ENCODE measurements at regions not wholly inside any gene's neighbourhood (a gene's known extent, or its start where the extent isn't known, plus 50 kb on each side); places are given as distances from the start of the nearest gene placed in this dataset.

DNA sequence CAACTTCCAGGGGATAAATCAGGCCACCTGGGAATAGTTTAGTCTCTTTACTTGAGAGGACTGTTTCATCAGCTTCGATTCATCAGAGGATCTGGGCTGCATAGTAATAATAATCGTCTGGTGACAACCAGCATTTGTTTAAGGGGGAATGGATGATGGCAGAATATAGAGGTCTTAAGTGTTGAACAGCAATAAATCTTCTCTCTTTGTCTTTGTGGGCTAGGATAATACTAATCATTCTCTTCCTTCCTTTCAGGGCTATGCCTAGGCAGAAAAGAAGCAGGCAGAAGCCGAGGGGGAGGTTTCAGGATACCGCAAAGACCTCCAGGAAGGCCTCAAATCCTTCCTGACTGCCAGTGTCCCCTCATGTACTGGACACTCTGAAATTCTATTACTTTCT, 150.4 kb upstream of the GAREM1 start:
- Histone ChIP-seq H3K4me3 (no peak overlapping the region), H3K36me3 (no peaks in the 10 kb centered on the region), H3K27me3 (no peaks in the 10 kb centered on the region), H3K9me3 (no peaks in the 10 kb centered on the region)
- DNase-seq = no peak

DNA sequence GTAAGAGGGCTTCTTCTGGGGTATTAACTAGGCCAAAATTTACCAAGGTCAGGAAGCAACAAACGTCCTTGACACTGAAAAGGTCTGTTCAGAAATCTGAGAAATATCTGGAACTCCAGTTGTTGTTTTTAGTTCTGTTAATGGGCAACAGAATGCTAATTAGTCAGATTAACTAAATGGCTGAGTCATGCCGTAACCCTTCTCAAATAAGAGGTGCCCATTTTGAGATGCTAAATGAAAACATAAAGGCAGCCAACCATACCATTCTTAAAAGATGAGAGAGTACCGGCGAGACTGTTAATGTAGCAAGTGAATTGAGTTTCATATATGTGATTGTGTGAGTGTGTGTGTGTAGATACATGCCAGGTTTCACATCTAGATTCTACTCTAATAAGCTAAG, 147.9 kb upstream of the GAREM1 start:
- H3K27me3 ChIP-seq = no peaks in the 10 kb centered on the region
- no peak overlapping the region for H3K4me3 ChIP-seq
- no peaks in the 10 kb centered on the region for H3K36me3 ChIP-seq
- H3K9me3 ChIP-seq = no peaks in the 10 kb centered on the region
- DNase-seq = no peak

DNA sequence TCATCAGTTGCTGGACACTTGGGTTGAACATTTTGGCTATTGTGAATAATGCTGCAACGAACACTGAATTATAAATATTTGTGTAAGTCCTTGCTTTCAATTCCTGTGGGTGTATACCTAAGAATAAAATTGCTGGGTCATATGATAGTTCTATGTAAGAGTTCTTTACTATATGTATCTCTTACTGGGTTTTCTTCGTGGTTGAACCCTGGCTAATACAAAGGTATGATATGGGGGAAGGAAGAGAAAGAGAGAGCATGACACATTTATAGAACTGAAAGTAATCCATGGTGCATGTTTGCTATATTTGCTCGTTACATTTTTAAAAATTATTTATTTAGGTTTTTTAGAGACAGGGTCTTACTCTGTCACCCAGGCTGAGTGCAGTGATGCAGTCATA, 143.1 kb upstream of the GAREM1 start:
- H3K4me3 ChIP-seq = no peak overlapping the region
- DNase-seq = no peak
- no peaks in the 10 kb centered on the region for H3K36me3 ChIP-seq
- no peaks in the 10 kb centered on the region for H3K9me3 ChIP-seq
- H3K27me3 ChIP-seq = no peaks in the 10 kb centered on the region

DNA sequence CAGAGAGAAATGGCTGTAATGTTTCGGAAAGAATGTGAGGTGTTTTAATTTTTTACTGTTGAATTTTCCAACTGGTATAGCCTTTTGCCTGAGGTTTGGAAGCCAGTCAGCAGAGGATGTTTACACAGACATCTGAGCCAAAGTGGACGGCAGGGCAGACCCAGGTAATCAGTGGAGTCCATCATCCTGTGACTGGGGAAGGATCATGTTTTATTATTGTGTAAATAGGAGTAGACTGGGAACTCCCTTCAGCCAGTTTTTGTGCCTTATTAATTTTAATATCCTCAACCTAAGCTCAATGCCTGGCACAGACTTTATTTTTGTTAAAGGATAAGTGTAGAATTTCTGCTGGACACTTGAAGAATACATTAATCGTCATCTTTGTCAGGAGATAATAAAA, 142.0 kb upstream of the GAREM1 start:
- H3K9me3 ChIP-seq = no peaks in the 10 kb centered on the region
- DNase-seq = no peak

DNA sequence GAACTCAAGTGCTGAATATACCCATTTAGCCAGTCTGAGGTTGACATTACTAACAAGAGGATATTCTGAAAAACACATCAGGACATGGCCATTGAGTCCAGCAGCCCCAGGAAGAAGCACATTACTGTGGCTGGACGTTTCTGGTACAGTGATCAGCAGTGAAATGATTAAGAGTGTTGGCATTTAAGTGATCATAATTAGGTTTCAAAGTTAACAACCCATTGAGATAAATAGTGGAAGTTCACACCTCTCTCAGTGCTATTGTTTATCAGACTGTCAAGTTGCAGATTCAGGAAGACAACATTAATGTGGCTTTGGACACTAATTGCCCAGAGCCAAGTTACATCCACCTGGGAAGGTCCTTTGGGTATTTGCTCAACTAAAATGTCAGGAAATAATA, 139.5 kb upstream of the GAREM1 start:
- Histone ChIP-seq H3K27me3 (no peaks in the 10 kb centered on the region), H3K9me3 (no peaks in the 10 kb centered on the region)
- no peak for DNase-seq

More for the DNA sequence above, 142.0 kb upstream of the GAREM1 start:
- H3K27me3 ChIP-seq = no peaks in the 10 kb centered on the region
- no peak overlapping the region for H3K4me3 ChIP-seq
- H3K36me3 ChIP-seq = no peaks in the 10 kb centered on the region

DNA sequence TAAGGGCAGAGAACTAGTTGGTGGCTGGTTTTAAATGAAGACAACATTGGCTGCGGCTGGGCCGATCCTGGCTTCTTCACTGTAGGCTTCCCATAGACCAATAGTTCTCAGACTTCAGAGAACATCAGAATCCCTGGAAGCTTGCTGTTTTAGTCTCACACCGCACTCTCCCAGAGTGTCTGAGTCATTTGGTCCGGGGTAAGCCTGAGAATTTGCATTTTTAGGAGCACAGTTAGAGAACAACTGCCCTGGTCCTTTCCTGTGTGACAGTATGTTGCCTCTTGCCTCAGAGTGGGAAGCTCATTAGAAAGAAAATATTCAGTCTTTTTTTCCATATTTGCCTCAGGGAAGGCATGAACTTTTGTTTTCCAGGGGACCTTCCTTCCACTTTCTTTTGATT, 137.1 kb upstream of the GAREM1 start:
- H3K36me3 ChIP-seq = no peaks in the 10 kb centered on the region
- H3K9me3 ChIP-seq = no peaks in the 10 kb centered on the region
- no peak overlapping the region for H3K4me3 ChIP-seq
- no peak for DNase-seq
- H3K27me3 ChIP-seq = no peaks in the 10 kb centered on the region

More for the DNA sequence above, 139.5 kb upstream of the GAREM1 start:
- no peaks in the 10 kb centered on the region for H3K36me3 ChIP-seq
- H3K4me3 ChIP-seq = no peak overlapping the region

DNA sequence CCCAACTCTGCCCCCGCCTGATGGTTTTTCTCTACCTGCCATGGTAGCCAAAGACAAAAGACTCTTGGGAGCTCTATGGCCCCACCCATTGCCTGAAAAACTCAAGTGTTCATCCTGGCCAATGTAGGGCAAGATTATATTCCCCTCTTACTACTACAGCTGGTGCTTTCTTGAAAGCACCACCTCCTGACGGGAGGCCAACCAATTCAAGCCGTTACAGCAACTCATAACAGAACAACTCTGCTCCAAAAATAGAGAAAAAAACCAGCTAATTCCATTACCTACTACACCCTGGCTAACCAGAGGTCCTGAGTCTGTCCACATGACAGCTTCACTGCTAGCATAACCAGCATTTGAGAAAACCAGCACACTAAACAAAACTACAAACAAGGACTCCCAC, 127.5 kb upstream of the GAREM1 start:
- Histone ChIP-seq H3K9me3 (no peaks in the 10 kb centered on the region), H3K36me3 (no peaks in the 10 kb centered on the region), H3K4me3 (no peak overlapping the region), H3K27me3 (no peaks in the 10 kb centered on the region)
- DNase-seq = no peak

DNA sequence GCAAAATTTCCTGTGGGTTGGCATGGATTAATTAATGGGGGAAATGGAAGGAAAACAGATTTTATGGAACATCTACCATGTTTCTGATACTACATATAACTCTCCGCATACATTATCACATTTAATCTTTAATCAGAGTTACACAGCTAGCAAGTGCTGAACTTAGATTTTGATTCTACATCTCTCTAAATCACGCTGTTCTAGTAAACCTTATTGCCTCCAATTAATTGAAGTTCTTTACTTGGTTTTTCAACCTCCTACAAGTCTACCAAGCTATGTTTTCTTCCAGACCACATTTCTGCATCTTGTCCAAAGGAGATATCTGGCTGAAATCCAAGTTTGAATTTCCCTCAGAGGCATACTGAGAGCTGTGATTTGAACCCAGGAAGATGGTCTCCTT, 125.8 kb upstream of the GAREM1 start:
- Histone ChIP-seq H3K36me3 (no peaks in the 10 kb centered on the region), H3K27me3 (no peaks in the 10 kb centered on the region), H3K4me3 (no peak overlapping the region), H3K9me3 (no peaks in the 10 kb centered on the region)
- no peak for DNase-seq

DNA sequence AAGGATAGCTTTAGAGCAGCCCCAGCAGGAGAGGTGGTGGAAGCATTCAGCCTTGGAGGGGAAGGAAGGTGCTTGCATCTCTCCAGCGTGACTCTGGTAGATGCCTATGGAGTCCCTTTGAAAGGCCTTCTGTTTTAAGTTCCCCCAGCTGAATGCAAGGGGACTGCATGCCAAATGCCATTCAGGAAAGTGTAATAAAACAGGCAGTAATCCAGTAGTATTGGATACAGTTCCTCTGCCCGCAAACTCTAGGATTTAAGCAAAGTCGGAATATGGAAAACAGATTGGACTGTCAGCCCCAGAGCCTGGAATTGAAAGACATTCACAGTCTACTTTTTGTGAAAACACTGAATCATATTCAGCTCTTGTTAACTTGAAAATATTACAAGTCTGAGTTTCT, 125.2 kb upstream of the GAREM1 start:
- Histone ChIP-seq H3K27me3 (no peaks in the 10 kb centered on the region), H3K4me3 (no peak overlapping the region), H3K9me3 (no peaks in the 10 kb centered on the region), H3K36me3 (no peaks in the 10 kb centered on the region)
- DNase-seq = no peak

DNA sequence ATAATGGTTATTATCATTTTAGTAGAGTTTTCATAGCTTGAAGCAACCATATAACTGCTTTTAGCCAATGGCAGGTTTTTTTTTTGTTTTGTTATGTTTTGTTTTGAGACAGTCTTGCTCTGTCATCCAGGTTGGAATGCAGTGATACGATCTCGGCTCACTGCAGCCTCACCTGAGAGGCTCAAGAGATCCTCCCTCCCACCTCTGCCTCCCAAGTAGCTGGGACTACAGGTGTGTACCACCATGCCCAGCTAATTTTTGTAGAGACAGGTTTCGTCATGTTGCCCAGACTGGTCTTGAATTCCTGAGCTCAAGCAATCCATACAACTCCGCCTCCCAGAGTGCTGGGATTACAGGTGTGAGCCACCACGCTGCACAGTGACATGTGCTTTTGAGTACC, 117.5 kb upstream of the GAREM1 start:
- no peaks in the 10 kb centered on the region for H3K36me3 ChIP-seq
- no peaks in the 10 kb centered on the region for H3K27me3 ChIP-seq

DNA sequence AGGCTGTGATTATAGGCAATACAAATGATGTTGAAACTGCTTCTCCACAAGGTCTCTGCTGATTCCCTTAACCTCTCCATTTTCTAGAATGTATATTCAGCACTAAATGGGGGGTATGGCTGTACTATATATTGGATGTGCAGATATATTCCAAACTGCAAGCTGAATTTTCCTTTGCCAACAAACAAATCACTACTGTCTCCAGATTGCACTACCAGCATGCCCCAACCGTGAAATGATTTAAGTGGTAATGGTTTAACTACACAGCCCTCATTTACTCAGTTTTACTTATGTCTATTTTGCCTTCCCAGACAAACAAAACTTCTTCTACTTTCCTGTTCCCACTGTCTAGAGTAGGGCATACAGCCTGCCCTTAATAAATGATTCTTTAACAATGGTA, 112.7 kb upstream of the GAREM1 start:
- H3K36me3 ChIP-seq = no peaks in the 10 kb centered on the region
- H3K9me3 ChIP-seq = no peaks in the 10 kb centered on the region
- no peaks in the 10 kb centered on the region for H3K27me3 ChIP-seq
- no peak for DNase-seq
- H3K4me3 ChIP-seq = no peak overlapping the region

More for the DNA sequence above, 117.5 kb upstream of the GAREM1 start:
- H3K4me3 ChIP-seq = no peak overlapping the region
- no peak for DNase-seq
- no peaks in the 10 kb centered on the region for H3K9me3 ChIP-seq

DNA sequence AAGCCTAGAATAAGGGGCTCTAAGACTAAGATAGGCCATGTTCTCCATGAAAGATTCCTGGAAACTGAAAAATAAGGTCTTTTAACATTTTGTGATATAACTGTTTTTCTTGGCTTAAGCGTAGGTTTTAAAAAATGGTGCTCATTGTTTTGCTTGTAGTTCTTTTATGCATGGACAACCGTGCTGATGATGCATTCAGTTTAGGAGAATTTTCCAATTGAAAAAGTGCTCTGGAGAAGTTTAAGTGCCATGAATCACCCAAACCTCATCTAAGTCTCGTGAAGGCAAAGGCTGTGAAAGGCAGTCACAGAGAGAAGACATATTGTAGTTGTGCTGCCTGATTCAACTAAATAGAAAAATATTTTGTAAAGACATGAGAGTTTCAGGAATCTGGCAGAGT, 111.8 kb upstream of the GAREM1 start:
- Histone ChIP-seq H3K9me3 (no peaks in the 10 kb centered on the region), H3K4me3 (no peak overlapping the region)
- DNase-seq = no peak

DNA sequence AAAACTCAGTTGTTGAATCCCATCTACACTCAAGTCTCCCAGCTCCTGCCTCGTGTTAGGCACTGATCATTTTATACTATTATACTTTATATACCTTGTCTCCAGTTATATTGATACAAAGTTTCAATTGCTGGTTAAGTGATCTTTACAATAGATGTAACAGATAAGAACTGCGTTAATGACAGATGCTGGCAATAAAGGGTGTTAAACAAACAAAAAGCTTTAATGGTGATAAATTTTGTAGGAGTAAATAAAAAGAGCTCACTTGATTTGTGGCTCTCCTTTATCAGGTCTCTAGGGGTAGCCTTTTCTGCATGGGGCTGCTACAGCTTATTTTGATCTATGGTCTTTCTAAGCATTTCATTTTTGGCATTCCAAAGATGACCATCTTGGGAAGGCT, 106.9 kb upstream of the GAREM1 start:
- H3K4me3 ChIP-seq = no peak overlapping the region
- no peak for DNase-seq
- H3K27me3 ChIP-seq = no peaks in the 10 kb centered on the region
- no peaks in the 10 kb centered on the region for H3K36me3 ChIP-seq
- no peaks in the 10 kb centered on the region for H3K9me3 ChIP-seq

More for the DNA sequence above, 111.8 kb upstream of the GAREM1 start:
- Histone ChIP-seq H3K36me3 (no peaks in the 10 kb centered on the region), H3K27me3 (no peaks in the 10 kb centered on the region)

DNA sequence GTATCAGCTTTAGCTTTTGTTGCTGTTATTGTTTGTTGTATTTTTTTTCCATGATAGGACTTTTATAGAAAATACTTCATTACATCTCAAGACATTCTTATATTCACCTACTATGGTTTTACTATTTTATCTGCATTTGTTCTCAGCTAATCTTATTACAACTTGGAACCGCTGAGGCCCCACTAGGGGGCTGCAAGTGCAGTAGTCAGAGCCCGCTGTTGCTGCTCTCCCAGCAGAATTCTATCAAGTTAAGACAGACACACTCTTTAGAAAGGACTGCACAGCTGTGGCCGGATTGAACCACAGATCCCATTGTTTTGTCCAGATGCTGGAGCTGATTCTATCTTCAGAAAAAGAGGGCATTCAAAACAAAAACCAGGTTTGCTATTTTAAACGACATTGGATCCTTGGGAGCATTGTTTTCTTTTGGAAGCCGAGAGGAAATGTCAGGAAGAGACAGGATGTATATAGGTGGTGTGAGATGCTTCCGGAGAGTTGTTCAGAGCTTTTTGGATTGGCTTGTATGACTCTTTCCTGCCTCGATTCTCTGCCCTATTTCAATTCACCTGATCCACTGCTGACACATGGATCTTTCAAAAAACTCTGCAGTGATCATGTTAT, 105.7 kb upstream of the GAREM1 start:
- Histone ChIP-seq H3K27me3 (no peaks in the 10 kb centered on the region), H3K4me3 (no peak overlapping the region), H3K36me3 (no peaks in the 10 kb centered on the region), H3K9me3 (no peaks in the 10 kb centered on the region)
- DNase-seq = no peak

DNA sequence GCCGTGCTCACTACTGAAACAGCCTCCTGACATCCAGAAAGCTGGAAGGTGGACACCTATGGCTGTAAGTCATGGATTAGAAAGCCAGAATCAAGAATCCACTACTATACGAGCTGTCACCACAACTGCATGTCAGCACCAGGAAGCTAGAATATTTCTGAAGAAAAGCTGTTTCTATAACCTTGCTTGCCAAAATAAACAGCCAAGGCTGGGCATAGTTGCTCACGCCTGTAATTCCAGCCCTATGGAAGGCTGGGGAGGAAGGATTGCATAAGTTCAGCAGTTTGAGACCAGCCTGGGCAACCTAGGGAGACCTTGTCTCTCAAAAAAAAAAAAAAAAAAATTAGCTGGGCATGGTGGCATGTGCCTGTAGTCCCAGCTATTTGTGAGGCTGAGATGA, 96.3 kb upstream of the GAREM1 start:
- no peak overlapping the region for H3K4me3 ChIP-seq
- no peaks in the 10 kb centered on the region for H3K27me3 ChIP-seq

DNA sequence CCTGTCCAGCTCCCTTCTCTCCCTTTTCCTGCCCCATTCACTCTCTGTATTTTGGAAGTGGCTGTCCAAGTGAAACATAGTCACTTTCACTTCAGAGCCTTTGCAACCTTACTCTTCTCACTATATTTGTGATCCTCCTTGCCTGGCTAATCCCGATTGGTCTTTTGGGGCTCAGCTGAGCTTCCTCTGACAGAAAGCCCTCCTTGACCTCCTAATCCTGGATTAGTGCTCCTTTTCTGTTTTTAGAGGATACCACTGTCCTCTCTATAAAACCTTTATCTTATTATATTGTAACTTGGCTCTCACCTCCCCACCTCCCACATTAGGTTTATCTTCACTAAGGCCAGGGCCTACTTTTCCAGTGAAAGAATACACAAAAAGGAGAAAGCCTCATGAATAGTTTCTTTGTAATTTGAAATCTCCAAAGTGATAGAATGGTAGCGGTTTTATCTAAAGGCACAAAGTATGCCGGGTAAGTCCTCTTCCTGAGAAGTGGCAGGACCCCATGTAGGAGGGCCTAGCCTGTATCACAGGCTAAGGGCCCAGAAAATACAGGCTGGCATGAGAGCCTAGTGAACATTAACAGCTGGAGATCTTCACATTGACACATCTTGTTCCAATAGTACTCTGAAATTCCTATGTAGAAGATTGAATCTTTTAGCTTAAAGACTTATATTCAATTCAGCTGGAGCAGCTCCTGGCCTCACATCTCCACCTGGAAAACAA, 83.1 kb upstream of the GAREM1 start:
- H3K4me3 ChIP-seq = no peak overlapping the region
- H3K9me3 ChIP-seq = no peaks in the 10 kb centered on the region
- no peak for DNase-seq
- H3K27me3 ChIP-seq = no peaks in the 10 kb centered on the region
- H3K36me3 ChIP-seq = no peaks in the 10 kb centered on the region

More for the DNA sequence above, 96.3 kb upstream of the GAREM1 start:
- H3K36me3 ChIP-seq = no peaks in the 10 kb centered on the region
- DNase-seq = no peak
- H3K9me3 ChIP-seq = no peaks in the 10 kb centered on the region

DNA sequence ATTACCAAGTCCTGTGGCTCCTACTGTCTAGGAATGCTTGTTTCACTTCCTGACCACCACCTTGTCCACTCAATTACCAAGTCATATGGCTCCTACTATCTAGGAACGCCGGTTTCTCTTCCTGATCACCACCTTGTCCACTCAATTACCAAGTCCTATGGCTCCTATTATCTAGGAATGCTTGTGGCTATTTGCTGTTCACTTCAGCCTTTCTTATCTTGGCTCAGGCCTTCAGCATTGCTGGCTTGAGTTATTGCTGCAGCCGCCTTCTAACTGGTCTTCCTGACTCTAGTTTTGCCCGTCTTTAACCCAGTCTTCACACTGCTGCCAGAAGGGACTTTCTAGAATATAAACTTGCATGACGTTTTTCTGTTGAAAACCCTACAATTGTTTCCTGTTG, 82.5 kb upstream of the GAREM1 start:
- H3K27me3 ChIP-seq = no peaks in the 10 kb centered on the region
- H3K36me3 ChIP-seq = no peaks in the 10 kb centered on the region
- no peaks in the 10 kb centered on the region for H3K9me3 ChIP-seq
- DNase-seq = no peak
- no peak overlapping the region for H3K4me3 ChIP-seq

DNA sequence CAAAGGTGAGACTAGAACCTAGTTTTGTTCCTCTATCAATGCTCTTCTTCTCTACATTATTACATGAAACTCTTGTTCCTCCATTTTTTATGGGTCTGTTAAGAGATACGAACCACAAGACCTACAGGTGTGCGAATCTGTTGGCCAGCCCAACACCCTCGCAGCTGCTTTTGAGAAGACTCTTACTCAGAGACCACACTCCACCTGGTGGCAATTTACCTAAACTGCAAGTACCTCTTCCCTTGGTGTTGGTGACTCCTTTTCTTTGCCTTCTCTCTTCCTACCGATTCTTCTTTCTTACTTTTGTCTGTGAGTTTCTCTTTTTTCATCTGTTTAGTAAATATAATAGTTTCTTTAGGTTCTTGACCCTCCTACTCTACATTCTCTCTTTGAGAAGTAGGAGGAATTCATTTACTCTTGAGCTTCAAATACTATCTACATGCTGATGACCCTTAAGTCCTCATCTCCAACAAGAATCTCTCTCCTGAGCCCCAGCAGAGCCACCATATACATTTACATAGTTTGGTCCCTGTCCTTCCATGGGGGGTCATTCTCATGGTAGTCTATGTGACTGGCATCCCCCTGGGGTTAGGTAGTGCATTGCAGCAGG, 81.8 kb upstream of the GAREM1 start:
- H3K36me3 ChIP-seq = no peaks in the 10 kb centered on the region
- no peak overlapping the region for H3K4me3 ChIP-seq
- H3K9me3 ChIP-seq = no peaks in the 10 kb centered on the region
- no peak for DNase-seq
- H3K27me3 ChIP-seq = no peaks in the 10 kb centered on the region
